ENCODE measurements at regions not wholly inside any gene's neighbourhood (a gene's known extent, or its start where the extent isn't known, plus 50 kb on each side); places are given as distances from the start of the nearest gene placed in this dataset.
A peak's percentile ranks its signal among the peaks of the same experiment; 100 is the strongest.
"Not testable (repeated sequence)": the region's sequence is repeated elsewhere in the genome, so short reads cannot be mapped to it uniquely, and the experiment has no call there.

- intact Hi-C loops (cut with DNase I; ENCODE audit: low total_unique reads); DNase-seq: not testable (repeated sequence)
- 65 to 75% (median 75%) methylated on average over 2 of the region's 2 CpGs for WGBS, 5 donors
Measured at GRCh38 chr1:148432318-148432717, 50.8 kb downstream of the PPIAL4G start.

GRCh38 chr1:148429856-148430255 is 53.2 kb downstream of the PPIAL4G start:
- Histone ChIP-seq H3K36me3 (peaks cover 0 to 40% (median 25%) of the 10 kb centered on the region in 4 donors), H3K4me1 (peaks cover 0 to 13% (median 2%) of the 10 kb centered on the region in 4 donors)
- DNase-seq, result peak in 1 of 2 donors; percentile 35
- intact Hi-C loops (cut with DNase I; ENCODE audit: low total_unique reads); H3K27me3 ChIP-seq; H3K9me3 ChIP-seq; H3K4me3 ChIP-seq; H3K27ac ChIP-seq: not testable (repeated sequence)

More at GRCh38 chr1:148432318-148432717, 50.8 kb downstream of the PPIAL4G start:
- not testable (repeated sequence) for H3K27ac ChIP-seq, H3K27me3 ChIP-seq, H3K4me3 ChIP-seq, H3K9me3 ChIP-seq
- Histone ChIP-seq H3K4me1 (peaks cover 0 to 10% (median 2%) of the 10 kb centered on the region in 4 donors), H3K36me3 (peaks cover 0 to 38% (median 24%) of the 10 kb centered on the region in 4 donors)

- intact Hi-C loops (cut with DNase I; ENCODE audit: low total_unique reads); H3K4me3 ChIP-seq; H3K27me3 ChIP-seq; H3K9me3 ChIP-seq; DNase-seq; H3K27ac ChIP-seq: not testable (repeated sequence)
- Histone ChIP-seq H3K4me1 (peaks cover 0 to 19% (median under 1%) of the 10 kb centered on the region in 4 donors), H3K36me3 (peaks cover 0 to 20% (median 9%) of the 10 kb centered on the region in 4 donors)
- 79 to 97% (median 88%) methylated on average over 2 of the region's 2 CpGs for WGBS, 5 donors
Measured at GRCh38 chr1:148426940-148427611, 56.0 kb downstream of the PPIAL4G start.

GRCh38 chr1:148426385-148426784 is 56.7 kb downstream of the PPIAL4G start:
- DNase-seq; H3K4me3 ChIP-seq; H3K27me3 ChIP-seq; intact Hi-C loops (cut with DNase I; ENCODE audit: low total_unique reads); H3K27ac ChIP-seq; H3K9me3 ChIP-seq: not testable (repeated sequence)
- WGBS, 5 donors, result 81 to 92% (median 85%) methylated on average over 2 of the region's 2 CpGs
- H3K36me3 ChIP-seq, result peaks cover 0 to 20% (median 9%) of the 10 kb centered on the region in 4 donors
- H3K4me1 ChIP-seq, result peaks cover 0 to 19% (median 0%) of the 10 kb centered on the region in 4 donors

- peak overlapping the region in 1 of 5 donors; percentile 39 for H3K27ac ChIP-seq
- intact Hi-C loops (cut with DNase I; ENCODE audit: low total_unique reads); H3K4me3 ChIP-seq; H3K27me3 ChIP-seq; H3K9me3 ChIP-seq: not testable (repeated sequence)
- 67 to 89% (median 79%) methylated on average over 1 of the region's 1 CpG for WGBS, 5 donors
- peaks cover 0 to 20% (median 9%) of the 10 kb centered on the region in 4 donors for H3K36me3 ChIP-seq
- peaks cover 0 to 19% (median 0%) of the 10 kb centered on the region in 4 donors for H3K4me1 ChIP-seq
- DNase-seq, result peak; percentile 36 to 51
Measured at GRCh38 chr1:148424143-148425003, 58.7 kb downstream of the PPIAL4G start.

- WGBS, 5 donors, result 81 to 100% (median 95%) methylated on average over 1 to 4 of the region's 4 CpGs
- H3K9me3 ChIP-seq; intact Hi-C loops (cut with DNase I; ENCODE audit: low total_unique reads); H3K27ac ChIP-seq; DNase-seq; H3K36me3 ChIP-seq; H3K27me3 ChIP-seq; H3K4me3 ChIP-seq: not testable (repeated sequence)
- peaks cover 0 to 19% (median 0%) of the 10 kb centered on the region in 4 donors for H3K4me1 ChIP-seq
Measured at GRCh38 chr1:148422921-148423320, 60.2 kb downstream of the PPIAL4G start.

GRCh38 chr1:148417241-148417640 is 65.9 kb downstream of the PPIAL4G start:
- intact Hi-C loops (cut with DNase I; ENCODE audit: low total_unique reads), result not testable (repeated sequence)
- whole genome bisulfite sequencing, 5 donors, result 89 to 95% (median 91%) methylated on average over 3 of the region's 3 CpGs

GRCh38 chr1:148413385-148413784 is 69.7 kb downstream of the PPIAL4G start:
- intact Hi-C loops (cut with DNase I; ENCODE audit: low total_unique reads); H3K4me3 ChIP-seq; H3K36me3 ChIP-seq; DNase-seq; H3K27me3 ChIP-seq; H3K27ac ChIP-seq; H3K9me3 ChIP-seq; H3K4me1 ChIP-seq: not testable (repeated sequence)
- WGBS, 5 donors, result 90 to 100% (median 94%) methylated on average over 2 of the region's 2 CpGs

More at GRCh38 chr1:148417241-148417640, 65.9 kb downstream of the PPIAL4G start:
- H3K27me3 ChIP-seq, H3K4me3 ChIP-seq, H3K36me3 ChIP-seq, H3K27ac ChIP-seq, H3K9me3 ChIP-seq, H3K4me1 ChIP-seq, DNase-seq: not testable (repeated sequence)

GRCh38 chr1:148404786-148405568 is 78.1 kb downstream of the PPIAL4G start:
- DNase-seq; H3K9me3 ChIP-seq; H3K27ac ChIP-seq; intact Hi-C loops (cut with DNase I; ENCODE audit: low total_unique reads); H3K27me3 ChIP-seq; H3K4me3 ChIP-seq; H3K36me3 ChIP-seq: not testable (repeated sequence)
- H3K4me1 ChIP-seq, result peaks cover 0 to 13% (median 8%) of the 10 kb centered on the region in 4 donors
- WGBS, 5 donors, result 93 to 97% (median 95%) methylated on average over 26 to 28 of the region's 30 CpGs

GRCh38 chr1:148403925-148404324 is 79.2 kb downstream of the PPIAL4G start:
- H3K27me3 ChIP-seq; H3K4me3 ChIP-seq; H3K9me3 ChIP-seq; H3K36me3 ChIP-seq; DNase-seq; H3K27ac ChIP-seq; intact Hi-C loops (cut with DNase I; ENCODE audit: low total_unique reads): not testable (repeated sequence)
- H3K4me1 ChIP-seq, result peaks cover 0 to 13% (median 8%) of the 10 kb centered on the region in 4 donors
- WGBS, 5 donors, result 73 to 94% (median 87%) methylated on average over 2 of the region's 2 CpGs

GRCh38 chr1:148403085-148403456 is 80.0 kb downstream of the PPIAL4G start:
- DNase-seq, result peak in 1 of 2 donors; percentile 28
- intact Hi-C loops (cut with DNase I; ENCODE audit: low total_unique reads); H3K9me3 ChIP-seq; H3K36me3 ChIP-seq; H3K27me3 ChIP-seq: not testable (repeated sequence)
- Histone ChIP-seq H3K4me3 (peak overlapping the region in 3 of 4 donors; percentile 47 to 55 (median 50)), H3K4me1 (peaks cover 0 to 13% (median 8%) of the 10 kb centered on the region in 4 donors), H3K27ac (peak overlapping the region in 2 of 5 donors; percentile 81 to 82)
- 23 to 47% (median 35%) methylated on average over 3 to 4 of the region's 7 CpGs for WGBS, 5 donors
